GM18499 (cell line): ENCODE measurements at regions not wholly inside any gene's neighbourhood (a gene's known extent, or its start where the extent isn't known, plus 50 kb on each side); places are given as distances from the start of the nearest gene placed in this dataset.
"Not testable (repeated sequence)": the region's sequence is repeated elsewhere in the genome, so short reads cannot be mapped to it uniquely, and the experiment has no call there.

ENCODE experiments used
- ATAC-seq: cut with Tn5 transposase; IDR thresholded peaks from one replicate; pipeline ENCODE4 v1.9.1; 2021; ENCODE audit warnings: moderate number of reproducible peaks; ENCODE audit not compliant: insufficient read depth, unreplicated experiment

- ATAC-seq: no peak
Observed at GRCh38 chr5:91954136-91954535, 571.0 kb upstream of the ARRDC3 start.

DNA sequence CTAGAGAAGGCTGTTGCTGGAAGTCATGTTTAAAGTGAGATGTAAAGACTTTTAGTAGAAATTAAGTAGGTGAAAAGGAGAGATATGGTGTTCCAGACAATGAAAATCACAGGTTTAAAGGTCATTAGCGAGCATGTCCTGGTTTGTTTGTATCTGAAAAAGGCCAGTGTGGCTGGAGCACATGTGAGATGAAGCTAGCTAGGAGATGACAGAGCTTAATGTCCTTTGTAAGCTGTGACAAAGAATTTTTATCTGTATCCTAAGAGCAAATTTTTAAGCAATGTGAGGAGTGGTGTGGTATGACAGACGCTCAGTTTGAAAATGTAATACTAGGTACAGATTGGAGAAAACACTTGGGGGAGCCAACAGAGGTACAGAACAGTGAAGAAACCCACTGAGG, 567.2 kb upstream of the ARRDC3 start:
- ATAC-seq: no peak

GRCh38 chr5:91946870-91947269, 563.8 kb upstream of the ARRDC3 start:
- ATAC-seq: no peak

DNA sequence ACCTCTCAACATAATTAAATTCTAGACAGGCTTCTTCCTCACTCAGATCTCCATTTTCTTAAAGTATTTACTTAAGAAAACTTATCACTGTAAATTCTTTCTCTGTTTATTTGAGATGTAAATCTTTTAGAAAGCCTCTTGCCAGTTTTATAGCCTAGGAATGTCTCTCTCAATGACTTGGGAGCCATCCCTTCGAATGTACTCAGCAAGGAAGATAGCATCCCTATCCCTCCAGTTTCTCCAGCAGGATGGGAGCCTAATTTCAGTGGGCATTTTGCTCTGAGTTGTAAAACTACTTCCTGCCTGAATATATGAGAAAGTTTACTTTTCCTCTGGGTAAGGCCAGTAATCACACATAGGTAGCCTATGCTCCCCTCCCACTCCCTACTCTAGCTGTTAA, 558.5 kb upstream of the ARRDC3 start:
- no peak for ATAC-seq

DNA sequence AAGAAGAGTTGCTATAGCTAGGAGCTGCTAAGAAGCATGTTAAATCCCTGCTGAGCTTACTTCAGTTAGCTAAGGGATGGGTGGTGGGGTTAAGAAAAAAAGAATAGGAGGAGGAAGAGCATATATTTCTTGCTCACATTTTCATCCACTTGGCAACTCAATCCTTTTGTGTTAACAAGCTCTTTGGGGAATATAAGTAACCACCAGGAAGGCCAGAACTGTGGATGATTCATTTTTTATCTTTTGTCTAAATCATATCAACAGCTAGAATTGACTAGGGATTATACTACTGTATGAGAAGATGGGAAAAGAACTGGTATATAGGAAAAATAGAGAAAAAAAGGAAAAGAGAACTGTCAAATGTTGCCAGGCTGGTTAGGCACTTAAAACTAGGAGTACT, 555.3 kb upstream of the ARRDC3 start:
- no peak for ATAC-seq

DNA sequence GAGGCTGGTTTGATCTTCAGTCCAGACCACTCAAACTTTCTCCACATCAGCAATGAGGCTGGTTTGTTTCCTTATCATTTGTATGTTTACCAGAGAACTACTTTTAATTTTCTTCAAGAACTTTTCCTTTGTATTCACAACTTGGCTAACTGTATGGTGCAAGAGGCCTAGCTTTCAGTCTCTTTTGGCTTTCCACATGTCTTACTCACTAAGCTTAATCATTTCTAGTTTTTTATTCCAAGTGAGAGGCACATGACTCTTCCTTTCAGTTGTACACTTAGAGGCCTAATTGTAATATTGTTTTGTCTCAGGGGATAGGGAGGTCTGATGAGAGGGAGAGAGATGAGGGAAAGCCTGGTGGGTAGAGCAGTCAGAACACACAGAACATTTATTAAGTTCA, 554.0 kb upstream of the ARRDC3 start:
- ATAC-seq: no peak

DNA sequence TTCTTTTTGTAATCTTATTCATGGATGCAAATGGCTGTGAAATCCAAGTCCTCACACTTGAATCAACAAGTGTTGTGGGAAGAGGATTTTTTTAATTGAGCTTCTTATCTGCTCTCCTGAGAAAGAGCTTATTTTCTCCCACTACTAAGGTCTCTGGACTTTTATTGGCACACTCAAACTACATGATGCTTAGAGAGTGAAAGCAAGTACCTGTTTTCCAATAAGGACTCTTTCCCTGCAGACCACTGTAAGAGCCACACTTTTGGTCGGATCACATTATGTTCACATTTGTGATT, 546.4 kb upstream of the ARRDC3 start:
- no peak for ATAC-seq

- no peak for ATAC-seq
Observed at GRCh38 chr5:91928754-91929521, 545.8 kb upstream of the ARRDC3 start.

DNA sequence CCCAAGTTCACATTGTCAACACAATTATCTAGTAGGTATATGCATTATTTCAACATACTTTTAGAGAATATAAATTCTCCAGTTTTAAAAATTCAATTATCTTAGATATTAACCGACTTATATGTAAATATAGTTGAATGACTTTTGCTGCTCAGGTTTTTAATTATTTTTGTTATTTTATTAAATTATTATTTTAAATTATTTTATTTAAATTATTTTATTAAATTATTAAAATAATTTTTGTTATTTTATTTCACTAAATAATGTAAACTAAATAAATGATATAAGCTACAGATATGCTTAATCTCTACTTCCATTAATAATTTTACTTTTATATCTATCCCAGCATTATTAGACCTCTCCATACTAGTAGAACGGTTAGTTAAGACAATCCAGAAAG, 544.3 kb upstream of the ARRDC3 start:
- ATAC-seq: no peak

DNA sequence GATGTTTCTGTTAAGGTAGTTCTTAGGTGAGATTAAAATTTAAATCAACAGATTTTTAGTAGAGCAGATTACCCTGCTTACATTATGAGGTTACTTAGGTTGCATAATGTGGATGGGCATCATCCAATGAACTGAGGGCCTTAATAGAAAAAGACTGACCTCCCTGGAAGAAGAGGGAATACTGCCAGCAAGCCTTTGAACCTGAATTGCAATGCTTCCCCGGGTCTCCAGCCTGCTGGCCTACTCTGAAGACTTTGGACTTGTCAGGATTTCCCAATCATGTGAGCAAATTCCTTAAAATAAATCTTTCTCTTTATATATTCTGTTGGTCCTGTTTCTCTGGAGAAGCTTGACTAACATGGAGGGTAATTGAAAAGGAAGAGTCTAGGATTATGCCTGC, 542.1 kb upstream of the ARRDC3 start:
- ATAC-seq: no peak

GRCh38 chr5:91917037-91917814, 534.1 kb upstream of the ARRDC3 start:
- not testable (repeated sequence) for ATAC-seq

GRCh38 chr5:91910655-91911054, 527.5 kb upstream of the ARRDC3 start:
- ATAC-seq: no peak

DNA sequence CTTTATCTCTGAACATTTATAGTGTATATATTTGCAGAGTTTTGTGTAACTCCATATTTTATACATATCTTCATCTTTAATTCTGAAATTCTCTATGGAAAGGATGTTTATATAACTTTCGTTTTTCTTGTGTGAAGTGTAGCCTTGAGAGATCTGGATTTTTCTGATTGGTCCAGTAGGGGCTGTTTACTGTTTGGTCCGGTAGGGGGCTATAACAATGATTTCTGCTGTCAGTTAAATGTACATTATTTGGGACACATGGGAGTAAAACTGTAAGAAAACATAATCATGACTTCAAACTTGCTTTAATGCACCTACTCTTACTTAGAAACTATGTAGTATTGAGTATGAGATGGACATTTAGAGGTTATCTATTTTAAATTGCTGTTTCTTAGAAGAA, 527.1 kb upstream of the ARRDC3 start:
- ATAC-seq: no peak

DNA sequence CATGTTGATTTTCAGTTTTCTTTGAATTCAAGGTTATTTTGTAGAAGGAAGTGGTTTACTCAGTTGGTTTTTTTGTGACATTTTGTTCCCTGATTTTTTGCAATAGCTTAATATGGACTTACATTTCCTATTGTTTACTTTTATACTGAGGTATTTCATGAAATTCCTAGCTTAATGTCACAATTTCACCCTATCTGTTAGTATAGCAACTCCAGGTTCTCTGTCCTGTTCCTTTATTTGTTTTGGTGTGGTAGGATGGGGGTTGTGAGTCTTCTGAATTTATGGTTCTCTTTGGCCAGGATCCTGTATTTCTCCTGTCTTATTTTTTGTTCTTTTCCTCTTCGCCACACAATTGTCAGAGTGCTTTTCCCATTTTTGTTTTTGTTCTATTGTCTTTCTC, 523.4 kb upstream of the ARRDC3 start:
- ATAC-seq: no peak

- no peak for ATAC-seq
Observed at GRCh38 chr5:91906027-91906426, 522.9 kb upstream of the ARRDC3 start.

- ATAC-seq: no peak
Observed at GRCh38 chr5:91898898-91899297, 515.8 kb upstream of the ARRDC3 start.

GRCh38 chr5:91898019-91898418, 514.9 kb upstream of the ARRDC3 start:
- ATAC-seq: no peak

DNA sequence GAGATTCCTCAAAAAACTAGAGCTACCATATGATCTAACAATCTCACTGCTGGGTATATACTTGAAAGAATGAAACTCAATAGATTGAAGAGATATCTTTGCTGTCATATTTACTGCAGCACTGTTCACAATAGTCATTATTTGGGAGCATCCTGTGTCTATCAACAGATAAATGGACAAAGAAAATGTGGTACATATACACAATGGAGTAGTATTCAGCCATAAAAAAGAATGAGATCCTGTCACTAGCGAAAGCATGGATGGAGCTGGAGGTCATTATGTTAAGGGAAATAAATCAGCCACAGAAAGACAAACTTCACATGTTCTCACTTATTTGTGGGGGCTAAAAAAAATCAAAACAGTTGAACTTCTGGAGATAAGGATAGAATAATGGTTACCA, 505.7 kb upstream of the ARRDC3 start:
- no peak for ATAC-seq

GRCh38 chr5:91885291-91886265, 502.5 kb upstream of the ARRDC3 start:
- ATAC-seq: no peak

DNA sequence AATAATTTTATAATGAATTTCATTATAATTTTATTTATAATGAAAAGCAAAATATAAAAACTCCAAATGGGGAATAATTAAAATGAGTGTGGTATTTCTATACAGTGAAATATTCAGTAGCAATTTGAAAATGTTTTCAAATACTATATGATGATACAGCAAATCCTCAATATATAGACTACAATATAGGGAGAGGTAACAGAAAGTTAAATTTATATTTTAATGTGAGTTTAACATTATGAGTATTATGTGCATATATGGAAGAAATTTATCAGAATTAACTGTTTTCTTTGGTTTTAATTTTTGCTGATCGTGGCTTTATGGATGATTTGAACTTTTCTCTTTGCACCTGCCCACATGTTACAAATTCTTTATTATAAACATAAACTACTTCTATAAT, 500.9 kb upstream of the ARRDC3 start:
- ATAC-seq: no peak

DNA sequence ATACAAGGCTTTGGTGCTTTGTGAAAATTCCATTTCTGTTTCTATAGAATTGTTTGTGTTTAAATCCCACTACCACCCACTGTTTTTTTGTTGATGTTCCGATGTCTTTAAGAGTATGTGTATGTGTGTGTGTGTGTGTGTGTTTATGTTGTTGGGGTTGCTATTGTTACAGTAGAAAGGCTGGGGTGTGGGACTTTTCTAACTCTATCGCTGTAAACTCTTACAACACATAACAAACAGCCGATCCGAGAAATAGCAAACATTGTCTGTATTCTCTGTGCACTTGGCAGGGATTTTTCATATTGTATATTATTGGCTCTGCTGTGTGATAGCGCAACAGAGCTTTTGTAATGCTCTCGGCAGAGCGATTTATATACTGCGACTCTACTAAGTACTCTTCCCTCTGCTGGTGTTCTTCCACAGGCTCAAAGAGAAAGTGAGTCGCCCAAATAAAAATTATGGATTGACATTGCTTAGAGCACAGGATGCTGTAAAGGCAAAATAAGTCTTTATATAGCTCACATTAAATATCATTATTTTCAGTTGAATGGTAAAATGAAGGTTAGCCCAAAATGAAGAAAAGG, 492.2 kb upstream of the ARRDC3 start:
- ATAC-seq: no peak
